GM19043 (cell line): ENCODE measurements at regions not wholly inside any gene's neighbourhood (a gene's known extent, or its start where the extent isn't known, plus 50 kb on each side); places are given as distances from the start of the nearest gene placed in this dataset.
"Not testable (repeated sequence)": the region's sequence is repeated elsewhere in the genome, so short reads cannot be mapped to it uniquely, and the experiment has no call there.

ENCODE experiments used
- ATAC-seq: cut with Tn5 transposase; IDR thresholded peaks from one replicate; pipeline ENCODE4 v1.9.1; 2021; ENCODE audit warnings: low read depth; ENCODE audit not compliant: unreplicated experiment

- no peak for ATAC-seq
Measured at GRCh38 chrY:9619541-9619940, 91.9 kb downstream of the TSPY10 start.

- ATAC-seq = no peak
Measured at GRCh38 chrY:9623196-9623595, 95.5 kb downstream of the TSPY10 start.

GRCh38 chrY:9640595-9641132 is 113.0 kb downstream of the TSPY10 start:
- not testable (repeated sequence) for ATAC-seq

GRCh38 chrY:9666204-9666603 is 138.5 kb downstream of the TSPY10 start:
- ATAC-seq = not testable (repeated sequence)

- not testable (repeated sequence) for ATAC-seq
Measured at GRCh38 chrY:9692481-9692880, 164.8 kb downstream of the TSPY10 start.

- not testable (repeated sequence) for ATAC-seq
Measured at GRCh38 chrY:9716932-9717331, 189.3 kb downstream of the TSPY10 start.

GRCh38 chrY:9718803-9719202 is 191.1 kb downstream of the TSPY10 start:
- not testable (repeated sequence) for ATAC-seq

- not testable (repeated sequence) for ATAC-seq
Measured at GRCh38 chrY:9719616-9720015, 191.9 kb downstream of the TSPY10 start.

- ATAC-seq = not testable (repeated sequence)
Measured at GRCh38 chrY:9737626-9738025, 209.9 kb downstream of the TSPY10 start.

- ATAC-seq = not testable (repeated sequence)
Measured at GRCh38 chrY:9755975-9756374, 228.3 kb downstream of the TSPY10 start.

- not testable (repeated sequence) for ATAC-seq
Measured at GRCh38 chrY:9757488-9757887, 229.8 kb downstream of the TSPY10 start.

GRCh38 chrY:9762443-9762842 is 234.8 kb downstream of the TSPY10 start:
- ATAC-seq = not testable (repeated sequence)

- peak; percentile 70 for ATAC-seq
Measured at GRCh38 chrY:9769312-9769711, 241.6 kb downstream of the TSPY10 start.

GRCh38 chrY:9771086-9771485 is 243.4 kb downstream of the TSPY10 start:
- ATAC-seq = not testable (repeated sequence)

GRCh38 chrY:9772120-9772519 is 244.4 kb downstream of the TSPY10 start:
- not testable (repeated sequence) for ATAC-seq

GRCh38 chrY:9774765-9775164 is 247.1 kb downstream of the TSPY10 start:
- ATAC-seq = peak; percentile 78

GRCh38 chrY:9775657-9776056 is 248.0 kb downstream of the TSPY10 start:
- not testable (repeated sequence) for ATAC-seq

GRCh38 chrY:9781548-9781947 is 253.9 kb downstream of the TSPY10 start:
- ATAC-seq = not testable (repeated sequence)

- ATAC-seq = not testable (repeated sequence)
Measured at GRCh38 chrY:9797881-9798280, 270.2 kb downstream of the TSPY10 start.

- no peak for ATAC-seq
Measured at GRCh38 chrY:9805235-9805634, 277.6 kb downstream of the TSPY10 start.
